HEK293 (cell line): ENCODE measurements at regions not wholly inside any gene's neighbourhood (a gene's known extent, or its start where the extent isn't known, plus 50 kb on each side); places are given as distances from the start of the nearest gene placed in this dataset.

Experiments used
- CTCF ChIA-PET: fragments of 350-600 bp; formaldehyde crosslinking; extraction: SDS; loops from one replicate; lab custom pipeline; 2021; ENCODE audit warnings: antibody characterized with exemption; lab: Yijun Ruan, JAX
- POLR2A ChIA-PET: fragments of 300-600 bp; formaldehyde crosslinking; extraction: SDS; loops from one replicate; lab custom pipeline; 2020; ENCODE audit warnings: antibody characterized with exemption, inconsistent platforms; lab: Yijun Ruan, JAX
- H3K27ac ChIP-seq: fragments of 200-500 bp; sonication (Bioruptor generic); 2 replicates; pipeline ENCODE4 v1.5.1; 2014; ENCODE audit warnings: low read depth, low read length, control low read depth, inconsistent platforms; ENCODE audit errors: extremely low read depth
- H3K36me3 ChIP-seq, 2 experiments: fragments of 200-500 bp in 1 of 2; sonication (Bioruptor generic) in 1 of 2; 1 replicate in 1 of 2; 2 replicates in 1 of 2; pipeline ENCODE4 v1.5.1; 2014 to 2017; ENCODE audit warnings: inconsistent platforms in 2 of 2, low read length in 2 of 2; ENCODE audit not compliant: control insufficient read depth in 2 of 2, insufficient read depth in 1 of 2
- H3K4me1 ChIP-seq: fragments of 200-500 bp; sonication (Bioruptor generic); 2 replicates; pipeline ENCODE4 v1.5.1; 2014; ENCODE audit warnings: mild to moderate bottlenecking, low read length, inconsistent platforms; ENCODE audit not compliant: control insufficient read depth, insufficient read depth
- H3K4me3 ChIP-seq: 2 replicates; pipeline ENCODE4 v1.5.1; 2011; ENCODE audit warnings: low read depth, mild to moderate bottlenecking, control low read depth, low read length, moderate library complexity
- H3K9me3 ChIP-seq: fragments of 200-500 bp; sonication (Bioruptor generic); 2 replicates; pipeline ENCODE4 v1.5.1; 2014; ENCODE audit warnings: low read depth, low read length, inconsistent platforms; ENCODE audit not compliant: control insufficient read depth, insufficient read depth
- HIC1 ChIP-seq: fragments of 450-650 bp; formaldehyde crosslinking; IDR thresholded peaks from 2 replicates; pipeline ENCODE4 v1.5.1; 2016; ENCODE audit warnings: missing biosample characterization, missing genetic modification characterization
- IKZF3 ChIP-seq: fragments of 450-650 bp; IDR thresholded peaks from 2 replicates; pipeline ENCODE4 v1.5.0; 2018; ENCODE audit warnings: missing biosample characterization, mild to moderate bottlenecking, missing genetic modification characterization, moderate library complexity
- KLF1 ChIP-seq: fragments of 450-650 bp; formaldehyde crosslinking; IDR thresholded peaks from 2 replicates; pipeline ENCODE4 v1.5.1; 2016; ENCODE audit warnings: missing biosample characterization, missing genetic modification characterization
- KLF10 ChIP-seq: fragments of 450-650 bp; IDR thresholded peaks from 2 replicates; pipeline ENCODE4 v1.5.1; 2018; ENCODE audit warnings: missing biosample characterization, mild to moderate bottlenecking, missing genetic modification characterization
- KLF16 ChIP-seq: fragments of 450-650 bp; formaldehyde crosslinking; IDR thresholded peaks from 2 replicates; pipeline ENCODE4 v1.5.1; 2017; ENCODE audit warnings: missing biosample characterization, missing genetic modification characterization
- MYNN ChIP-seq: fragments of 450-650 bp; formaldehyde crosslinking; IDR thresholded peaks from 2 replicates; pipeline ENCODE4 v1.5.1; 2016; ENCODE audit warnings: missing biosample characterization, missing genetic modification characterization, borderline replicate concordance
- PATZ1 ChIP-seq: fragments of 450-650 bp; formaldehyde crosslinking; IDR thresholded peaks from 2 replicates; pipeline ENCODE4 v1.5.1; 2016; ENCODE audit warnings: missing biosample characterization, missing genetic modification characterization
- TRIM28 ChIP-seq: IDR thresholded peaks from 2 replicates; pipeline ENCODE4 v1.6.1; 2011; ENCODE audit warnings: low read length, control low read depth, borderline replicate concordance
- ZBTB49 ChIP-seq: fragments of 450-650 bp; formaldehyde crosslinking; IDR thresholded peaks from 2 replicates; pipeline ENCODE4 v1.5.1; 2016; ENCODE audit warnings: missing biosample characterization, missing genetic modification characterization, low read depth
- ZNF140 ChIP-seq: fragments of 450-650 bp; formaldehyde crosslinking; IDR thresholded peaks from 2 replicates; pipeline ENCODE4 v1.5.1; 2016; ENCODE audit warnings: missing biosample characterization, missing genetic modification characterization
- ZNF211 ChIP-seq: fragments of 450-650 bp; formaldehyde crosslinking; IDR thresholded peaks from 2 replicates; pipeline ENCODE4 v1.5.1; 2016; ENCODE audit warnings: low read depth, missing biosample characterization, missing genetic modification characterization
- ZNF223 ChIP-seq: fragments of 450-650 bp; formaldehyde crosslinking; IDR thresholded peaks from 2 replicates; pipeline ENCODE4 v1.5.1; 2016; ENCODE audit warnings: missing biosample characterization, missing genetic modification characterization
- ZNF311 ChIP-seq: fragments of 450-650 bp; formaldehyde crosslinking; IDR thresholded peaks from 2 replicates; pipeline ENCODE4 v1.5.1; 2017; ENCODE audit warnings: missing biosample characterization, missing genetic modification characterization, borderline replicate concordance
- ZNF324 ChIP-seq: fragments of 450-650 bp; formaldehyde crosslinking; IDR thresholded peaks from 2 replicates; pipeline ENCODE4 v1.5.1; 2016; ENCODE audit warnings: missing biosample characterization, missing genetic modification characterization
- ZNF366 ChIP-seq: fragments of 450-650 bp; formaldehyde crosslinking; conservative IDR thresholded peaks from 2 replicates; pipeline ENCODE4 v1.5.1; 2016; ENCODE audit warnings: missing biosample characterization, missing genetic modification characterization
- ZNF37A ChIP-seq: fragments of 450-650 bp; IDR thresholded peaks from 2 replicates; pipeline ENCODE4 v1.5.1; 2018; ENCODE audit warnings: missing biosample characterization, missing genetic modification characterization
- ZNF394 ChIP-seq: fragments of 450-650 bp; formaldehyde crosslinking; IDR thresholded peaks from 2 replicates; pipeline ENCODE4 v1.5.1; 2016; ENCODE audit warnings: missing biosample characterization, missing genetic modification characterization, mild to moderate bottlenecking, moderate library complexity, borderline replicate concordance
- ZNF449 ChIP-seq: fragments of 450-650 bp; formaldehyde crosslinking; IDR thresholded peaks from 2 replicates; pipeline ENCODE4 v1.5.1; 2017; ENCODE audit warnings: missing biosample characterization, mild to moderate bottlenecking, missing genetic modification characterization, moderate library complexity
- ZNF48 ChIP-seq: fragments of 450-650 bp; formaldehyde crosslinking; IDR thresholded peaks from 2 replicates; pipeline ENCODE4 v1.5.1; 2016; ENCODE audit warnings: missing biosample characterization, missing genetic modification characterization
- ZNF488 ChIP-seq: fragments of 450-650 bp; formaldehyde crosslinking; IDR thresholded peaks from 2 replicates; pipeline ENCODE4 v1.5.1; 2016; ENCODE audit warnings: missing biosample characterization, missing genetic modification characterization
- ZNF544 ChIP-seq: fragments of 450-650 bp; formaldehyde crosslinking; IDR thresholded peaks from 2 replicates; pipeline ENCODE4 v1.5.0; 2017; ENCODE audit warnings: missing biosample characterization, missing genetic modification characterization
- ZNF580 ChIP-seq: fragments of 450-650 bp; formaldehyde crosslinking; IDR thresholded peaks from 2 replicates; pipeline ENCODE4 v1.5.1; 2016; ENCODE audit warnings: missing biosample characterization, missing genetic modification characterization
- ZNF623 ChIP-seq: fragments of 450-650 bp; formaldehyde crosslinking; IDR thresholded peaks from 2 replicates; pipeline ENCODE4 v1.5.1; 2016; ENCODE audit warnings: missing biosample characterization, missing genetic modification characterization
- ZNF76 ChIP-seq: fragments of 450-650 bp; formaldehyde crosslinking; IDR thresholded peaks from 2 replicates; pipeline ENCODE4; 2016; ENCODE audit warnings: low read depth, missing biosample characterization, missing genetic modification characterization, borderline replicate concordance
- ZNF792 ChIP-seq: fragments of 450-650 bp; formaldehyde crosslinking; IDR thresholded peaks from 2 replicates; pipeline ENCODE4 v1.5.1; 2016; ENCODE audit warnings: missing biosample characterization, missing genetic modification characterization
- ZSCAN18 ChIP-seq: fragments of 450-650 bp; formaldehyde crosslinking; IDR thresholded peaks from 2 replicates; pipeline ENCODE4 v1.5.1; 2016; ENCODE audit warnings: missing biosample characterization, missing genetic modification characterization

GRCh38 chr6:141199074-141199473 lies 933.7 kb upstream of the GJE1 start (continued):
- TF ChIP-seq ZNF488 (tag by site-specific recombination), result no peak
- TF ChIP-seq ZNF37A, result no peak
- TF ChIP-seq ZNF223 (tag by site-specific recombination), result no peak
- TF ChIP-seq ZSCAN18, result no peak
- TF ChIP-seq KLF16 (tag by site-specific recombination), result no peak
- TF ChIP-seq ZBTB49 (tag by site-specific recombination), result no peak
- TF ChIP-seq ZNF792 (tag by site-specific recombination), result no peak
- no peak for TF ChIP-seq HIC1 (tag by site-specific recombination)
- no peak for TF ChIP-seq ZNF366 (tag by site-specific recombination)
- TF ChIP-seq ZNF544 (tag by site-specific recombination), result no peak
- no peak for TF ChIP-seq KLF1 (tag by site-specific recombination)
- TF ChIP-seq ZNF140 (tag by site-specific recombination), result no peak

- Histone ChIP-seq H3K36me3 (no peaks in the 10 kb centered on the region), H3K27ac (no peak overlapping the region), H3K4me1 (no peaks in the 10 kb centered on the region), H3K4me3 (no peak overlapping the region), H3K9me3 (no peaks in the 10 kb centered on the region)
- ChIA-PET POLR2A (no interaction called here), CTCF (interaction anchor here (0.5 to 0.7 kb wide), 2 partner anchors 15 to 212 kb away, joined by 3 read pairs; no protein-coding TSS in a partner anchor)
- no peak for TF ChIP-seq ZNF580 (tag by site-specific recombination)
- no peak for TF ChIP-seq ZNF48 (tag by site-specific recombination)
- TF ChIP-seq ZNF394 (tag by site-specific recombination), result no peak
- TF ChIP-seq MYNN, result no peak
- TF ChIP-seq KLF10 (tag by site-specific recombination), result no peak
- TF ChIP-seq IKZF3 (tag by site-specific recombination), result no peak
- no peak for TF ChIP-seq ZNF324 (tag by site-specific recombination)
- no peak for TF ChIP-seq ZNF623 (tag by site-specific recombination)
- TF ChIP-seq ZNF311 (tag by site-specific recombination), result no peak
- TF ChIP-seq PATZ1 (tag by site-specific recombination), result no peak
- TF ChIP-seq TRIM28, result no peak
- no peak for TF ChIP-seq ZNF76 (tag by site-specific recombination)
- TF ChIP-seq ZNF449 (tag by site-specific recombination), result no peak
- no peak for TF ChIP-seq ZNF211
- no peak for TF ChIP-seq ZNF488 (tag by site-specific recombination)
Measured at GRCh38 chr6:141195251-141195832, 937.4 kb upstream of the GJE1 start.
